GM19035 (cell line): ENCODE measurements at regions not wholly inside any gene's neighbourhood (a gene's known extent, or its start where the extent isn't known, plus 50 kb on each side); places are given as distances from the start of the nearest gene placed in this dataset.

Experiments
- ATAC-seq: cut with Tn5 transposase; IDR thresholded peaks from one replicate; pipeline ENCODE4 v1.9.1; 2021; ENCODE audit not compliant: unreplicated experiment

GRCh38 chrX:131764216-131764615 lies 220.3 kb downstream of the OR13H1 start:
- ATAC-seq = no peak

GRCh38 chrX:131778269-131779218 lies 234.7 kb downstream of the OR13H1 start:
- no peak for ATAC-seq

- ATAC-seq = no peak
These were observed 235.4 kb downstream of the OR13H1 start for GRCh38 chrX:131779306-131779705.

GRCh38 chrX:131779741-131780140 lies 235.9 kb downstream of the OR13H1 start:
- no peak for ATAC-seq

GRCh38 chrX:131782646-131783045 lies 238.8 kb downstream of the OR13H1 start:
- no peak for ATAC-seq

- no peak for ATAC-seq
These were observed 239.4 kb upstream of the STK26 start for GRCh38 chrX:131783555-131784308.

GRCh38 chrX:131789664-131790063 lies 233.4 kb upstream of the STK26 start:
- peak; percentile 75 for ATAC-seq

- ATAC-seq = no peak
These were observed 231.3 kb upstream of the STK26 start for GRCh38 chrX:131791608-131792355.

GRCh38 chrX:131792356-131792749 lies 230.7 kb upstream of the STK26 start:
- no peak for ATAC-seq

GRCh38 chrX:131792789-131793462 lies 230.2 kb upstream of the STK26 start:
- no peak for ATAC-seq

GRCh38 chrX:131795442-131796229 lies 227.5 kb upstream of the STK26 start:
- no peak for ATAC-seq

GRCh38 chrX:131801066-131801465 lies 222.0 kb upstream of the STK26 start:
- ATAC-seq = no peak

- no peak for ATAC-seq
These were observed 221.2 kb upstream of the STK26 start for GRCh38 chrX:131801911-131802310.

- ATAC-seq = no peak
These were observed 220.1 kb upstream of the STK26 start for GRCh38 chrX:131802836-131803626.

GRCh38 chrX:131812847-131813825 lies 210.0 kb upstream of the STK26 start:
- peak; percentile 91 for ATAC-seq

- ATAC-seq = peak; percentile 44
These were observed 206.5 kb upstream of the STK26 start for GRCh38 chrX:131816551-131817136.

- no peak for ATAC-seq
These were observed 204.7 kb upstream of the STK26 start for GRCh38 chrX:131818297-131818936.
